ENCODE measurements at regions not wholly inside any gene's neighbourhood (a gene's known extent, or its start where the extent isn't known, plus 50 kb on each side); places are given as distances from the start of the nearest gene placed in this dataset.

DNA sequence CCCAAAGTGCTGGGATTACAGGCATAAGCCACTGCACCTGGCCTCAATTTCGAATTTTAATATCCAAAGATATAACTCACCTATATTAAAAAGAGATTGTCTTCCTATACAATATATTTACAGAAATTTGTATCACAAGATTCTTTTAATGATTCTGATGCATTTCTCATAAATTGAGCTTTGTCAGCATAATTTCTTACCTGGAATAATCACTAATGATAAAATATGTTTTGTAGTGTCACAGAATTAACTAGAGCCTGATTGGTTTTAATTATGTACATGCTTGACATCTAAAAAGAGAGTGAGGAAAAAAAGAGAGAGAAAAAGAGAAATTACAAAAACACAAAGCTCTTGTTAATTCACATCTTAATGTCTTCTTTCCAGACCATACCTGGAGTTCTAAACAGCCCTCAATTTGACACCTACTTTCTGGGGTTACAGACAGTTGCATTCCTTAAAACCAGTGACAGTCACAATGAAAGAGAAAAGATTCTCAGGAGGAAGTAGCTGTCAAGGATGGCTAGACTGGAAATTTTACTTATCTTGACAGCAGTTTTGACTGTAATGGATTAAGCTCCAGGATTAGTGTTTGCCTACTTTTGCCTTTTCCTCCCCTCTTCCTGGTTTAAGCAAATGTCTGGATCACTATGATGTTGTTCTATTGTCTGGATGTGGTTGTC is 214.4 kb downstream of the SPRY2 start:
- DNase-seq = no peak

- DNase-seq = no peak
Observed at GRCh38 chr13:80123945-80124344, 217.0 kb downstream of the SPRY2 start.

DNA sequence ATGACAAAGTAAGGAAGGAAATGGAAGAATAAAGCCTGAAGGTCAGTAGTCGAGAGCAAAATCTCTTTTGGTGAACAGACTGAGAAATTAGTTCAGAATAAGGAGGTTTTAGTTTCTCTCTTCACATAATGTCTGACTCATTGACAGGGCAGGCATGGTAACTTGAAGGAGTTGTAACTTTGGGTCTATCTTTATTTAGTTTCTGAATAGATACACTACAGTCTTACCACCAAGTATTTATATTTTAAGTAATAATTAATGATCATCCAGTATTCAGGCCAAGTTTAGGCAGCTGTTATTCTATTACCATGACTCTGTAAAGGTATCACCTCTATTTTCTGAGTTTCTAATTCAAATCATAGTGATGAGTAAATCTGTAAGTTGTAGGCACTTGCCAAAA is 219.9 kb downstream of the SPRY2 start:
- DNase-seq = no peak

- DNase-seq = no peak
Observed at GRCh38 chr13:80118506-80118905, 222.4 kb downstream of the SPRY2 start.

GRCh38 chr13:80118099-80118498 is 222.8 kb downstream of the SPRY2 start:
- DNase-seq = no peak

GRCh38 chr13:80117515-80117914 is 223.4 kb downstream of the SPRY2 start:
- DNase-seq = peak in 1 of 4 experiments; percentile 21

GRCh38 chr13:80116107-80116506 is 224.8 kb downstream of the SPRY2 start:
- no peak for DNase-seq

- DNase-seq = no peak
Observed at GRCh38 chr13:80115616-80116015, 225.3 kb downstream of the SPRY2 start.

DNA sequence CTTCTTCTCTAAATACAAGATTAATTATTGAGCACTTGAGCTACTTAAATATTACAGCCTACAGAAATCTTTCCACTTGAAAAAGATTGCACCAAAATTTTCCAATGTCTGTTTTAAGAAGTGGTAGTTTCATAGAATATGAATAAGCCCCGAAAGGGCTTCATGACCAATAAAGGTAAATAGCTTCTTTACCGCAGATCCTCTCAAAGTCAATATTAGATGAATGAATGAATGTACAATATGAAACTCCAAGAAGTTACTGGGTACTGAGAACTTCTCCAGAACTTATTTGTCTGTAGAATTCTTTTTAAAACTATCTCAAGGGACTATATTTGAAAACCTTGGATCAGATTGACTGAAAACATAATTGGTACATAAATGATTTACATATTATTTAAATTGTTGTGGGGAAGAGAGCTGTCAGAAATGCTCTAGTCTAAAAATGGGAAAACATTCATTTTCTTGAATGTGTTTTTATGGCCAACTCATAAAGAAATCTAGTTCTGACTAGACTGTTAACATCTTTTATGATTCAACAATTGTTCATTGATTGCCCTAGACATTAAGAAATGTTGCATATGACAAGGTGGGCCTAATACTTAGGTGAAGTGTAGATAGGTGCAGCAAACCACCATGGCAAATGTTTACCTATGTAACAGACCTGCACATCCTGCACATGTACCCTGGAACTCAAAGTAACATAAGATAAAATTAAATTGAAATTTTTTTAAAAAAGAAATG is 227.0 kb downstream of the SPRY2 start:
- DNase-seq = no peak

GRCh38 chr13:80109303-80109702 is 231.6 kb downstream of the SPRY2 start:
- DNase-seq = peak; percentile 29 to 80 (median 57)

GRCh38 chr13:80105350-80105749 is 235.6 kb downstream of the SPRY2 start:
- DNase-seq = no peak

- DNase-seq = no peak
Observed at GRCh38 chr13:80101040-80101439, 239.9 kb downstream of the SPRY2 start.

DNA sequence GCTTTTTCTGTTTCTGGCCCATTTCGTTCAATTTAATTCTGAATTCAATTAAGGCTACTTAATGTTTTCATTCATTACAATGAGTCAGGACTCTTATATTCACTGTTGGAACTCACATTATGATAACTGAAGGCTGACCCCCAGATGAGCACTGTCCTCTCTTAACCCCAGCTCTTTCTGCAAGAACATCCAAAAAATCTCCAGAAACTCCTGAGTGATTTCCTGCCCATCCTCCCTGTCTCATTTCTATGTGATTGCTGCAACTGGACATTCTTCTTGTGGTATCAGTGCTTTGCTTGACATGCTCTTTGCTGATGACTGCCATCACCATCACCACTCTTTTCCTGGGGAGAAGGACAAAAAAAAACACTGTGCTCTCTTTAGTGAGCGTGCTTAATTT is 240.3 kb downstream of the SPRY2 start:
- DNase-seq = no peak

GRCh38 chr13:80097561-80097960 is 243.4 kb downstream of the SPRY2 start:
- DNase-seq = no peak

GRCh38 chr13:80096383-80096782 is 244.5 kb downstream of the SPRY2 start:
- DNase-seq = no peak

DNA sequence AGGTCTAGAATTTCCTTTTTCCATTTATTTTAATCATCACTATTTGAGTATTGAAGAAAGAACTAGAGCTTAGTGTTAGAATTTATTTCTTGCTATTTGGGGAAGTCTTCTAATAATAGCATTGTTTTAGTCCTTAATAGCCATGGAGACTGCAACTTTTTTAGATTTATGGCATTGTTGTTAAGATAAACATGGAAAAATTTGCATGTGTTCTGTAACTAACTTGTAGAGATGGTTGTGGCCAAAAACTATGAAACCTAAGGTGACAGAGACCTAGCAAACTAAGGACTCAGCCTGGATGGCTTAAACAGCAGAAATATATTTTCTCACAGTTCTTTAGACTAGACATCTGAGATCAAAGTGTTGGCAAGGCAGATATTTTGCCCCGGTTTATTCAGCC is 246.4 kb downstream of the SPRY2 start:
- DNase-seq = no peak

- no peak for DNase-seq
Observed at GRCh38 chr13:80093888-80094287, 247.0 kb downstream of the SPRY2 start.

DNA sequence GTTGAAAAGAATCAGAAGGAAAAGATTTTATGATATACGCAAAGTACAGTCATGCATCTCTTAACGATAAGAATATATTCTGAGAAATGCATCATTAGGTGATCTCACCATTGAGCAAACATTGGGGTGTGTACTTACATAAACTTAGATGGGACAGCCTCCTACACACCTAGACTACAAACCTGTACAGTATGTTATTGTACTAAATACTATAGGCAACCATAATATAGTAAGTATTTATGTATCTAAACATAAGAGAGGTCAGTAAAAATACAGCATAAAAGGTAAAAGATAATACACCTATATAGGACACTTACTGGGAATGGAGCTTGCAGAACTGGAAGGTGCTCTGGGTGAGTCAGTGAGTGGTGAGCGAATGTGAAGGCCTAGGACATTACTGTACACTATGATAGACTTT is 254.6 kb downstream of the SPRY2 start:
- no peak for DNase-seq

- DNase-seq = peak in 2 of 4 experiments; percentile 28 to 54
Observed at GRCh38 chr13:80083853-80084676, 256.9 kb downstream of the SPRY2 start.

- DNase-seq = no peak
Observed at GRCh38 chr13:80083081-80083852, 257.7 kb downstream of the SPRY2 start.

DNA sequence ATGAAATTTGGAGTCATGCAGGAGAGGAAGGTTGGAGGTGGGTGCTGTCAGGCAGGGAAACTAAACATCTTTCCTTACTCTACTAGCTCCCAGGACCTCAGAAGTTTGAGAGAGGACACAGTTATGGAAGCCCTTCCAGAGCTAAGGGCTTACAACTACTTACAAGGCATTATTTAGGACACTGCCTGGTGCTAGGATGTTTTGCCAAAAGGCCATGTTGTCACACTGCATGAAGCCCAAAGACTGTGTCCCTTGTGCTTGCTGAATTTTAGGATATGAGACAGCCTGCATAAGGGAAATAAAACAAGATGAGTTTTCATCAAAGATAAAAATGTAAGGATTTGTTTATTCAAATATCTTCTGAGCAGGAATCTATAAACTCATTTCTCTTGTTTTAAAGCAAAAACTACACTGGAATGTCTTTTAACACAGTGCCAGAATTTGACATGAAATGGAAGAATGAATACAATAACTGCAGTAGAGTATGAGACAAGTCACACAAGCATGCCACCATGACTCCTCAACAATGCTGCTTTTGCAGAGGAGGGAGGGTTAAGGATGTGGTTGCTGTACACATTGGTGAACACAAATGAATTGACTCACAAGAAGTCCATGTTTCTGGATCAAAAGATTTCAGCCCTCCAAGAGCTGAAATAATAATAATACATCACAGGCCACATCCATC is 258.4 kb downstream of the SPRY2 start:
- DNase-seq = no peak

DNA sequence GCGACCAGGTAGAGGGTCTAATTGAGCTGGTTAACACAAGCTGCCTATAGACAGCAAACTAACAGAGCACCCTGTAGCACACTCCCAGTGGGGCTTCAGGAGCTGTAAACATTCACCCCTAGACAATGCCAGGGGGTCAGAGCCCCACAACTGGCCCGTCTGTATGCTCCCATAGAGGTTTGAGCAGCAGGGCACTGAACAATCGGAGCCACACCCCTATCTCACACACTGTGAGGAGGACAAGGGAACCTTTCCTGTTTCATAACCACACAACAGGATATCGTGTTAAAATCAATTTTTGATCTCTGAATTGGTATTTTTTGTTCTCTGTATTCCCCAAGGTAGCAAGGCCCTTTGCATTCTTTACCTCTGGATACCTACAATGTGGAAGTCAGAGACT is 266.1 kb downstream of the SPRY2 start:
- no peak for DNase-seq
